GM10248 (cell line): ENCODE measurements at regions not wholly inside any gene's neighbourhood (a gene's known extent, or its start where the extent isn't known, plus 50 kb on each side); places are given as distances from the start of the nearest gene placed in this dataset.

Source experiments
- CTCF ChIA-PET: fragments of 300-600 bp; sonication (Branson Sonifier 250); formaldehyde crosslinking; extraction: SDS; loops from one replicate; lab custom pipeline; 2021; ENCODE audit warnings: antibody characterized with exemption; lab: Yijun Ruan, JAX
- POLR2A ChIA-PET: fragments of 350-650 bp; sonication (Branson Sonifier 250); formaldehyde crosslinking; extraction: SDS; loops from one replicate; lab custom pipeline; 2020; ENCODE audit warnings: antibody characterized with exemption; lab: Yijun Ruan, JAX
- DNase-seq: peaks from one replicate; pipeline ENCODE4 v3.0.0; 2012; ENCODE audit errors: extremely low spot score
- CTCF ChIP-seq: IDR thresholded peaks from 2 replicates; pipeline ENCODE4 v1.5.1; 2012; ENCODE audit warnings: mild to moderate bottlenecking, low read depth; ENCODE audit errors: extremely low read depth, missing control alignments, control extremely low read depth

- ChIA-PET CTCF (interaction anchor here (1.0 kb wide), 1 partner anchor 36 kb away, joined by 4 read pairs; no protein-coding TSS in a partner anchor), POLR2A (no interaction called here)
- no peak for DNase-seq
- no peak for TF ChIP-seq CTCF
Observed at GRCh38 chr2:883803-884748, 66.6 kb upstream of the SNTG2 start.

DNA sequence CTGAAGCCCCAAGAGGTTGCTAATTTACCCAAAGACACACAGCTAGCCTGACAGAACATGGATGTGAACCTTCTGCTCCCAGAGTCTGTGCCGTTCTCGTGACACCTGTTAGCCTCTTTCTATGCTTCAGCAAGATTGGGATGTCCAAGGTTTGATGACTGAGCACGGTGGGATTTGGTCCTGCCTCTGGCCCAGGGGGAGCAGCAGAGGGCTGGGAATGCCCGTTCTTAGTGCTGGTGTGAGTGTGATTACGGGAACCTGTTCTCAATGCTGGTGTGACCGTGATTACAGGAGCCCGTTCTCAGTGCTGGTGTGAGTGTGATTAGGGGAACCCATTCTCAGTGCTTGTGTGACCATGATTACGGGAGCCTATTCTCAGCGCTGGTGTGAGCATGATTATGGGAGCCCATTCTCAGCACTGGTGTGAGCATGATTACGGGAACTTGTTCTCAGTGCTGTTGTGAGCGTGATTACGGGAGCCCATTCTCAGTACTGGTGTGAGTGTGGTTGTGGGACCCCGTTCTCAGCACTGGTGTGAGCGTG is 67.3 kb upstream of the SNTG2 start:
- CTCF ChIA-PET: interaction anchor here (1.0 kb wide), 1 partner anchor 35 kb away, joined by 4 read pairs; no protein-coding TSS in a partner anchor

DNA sequence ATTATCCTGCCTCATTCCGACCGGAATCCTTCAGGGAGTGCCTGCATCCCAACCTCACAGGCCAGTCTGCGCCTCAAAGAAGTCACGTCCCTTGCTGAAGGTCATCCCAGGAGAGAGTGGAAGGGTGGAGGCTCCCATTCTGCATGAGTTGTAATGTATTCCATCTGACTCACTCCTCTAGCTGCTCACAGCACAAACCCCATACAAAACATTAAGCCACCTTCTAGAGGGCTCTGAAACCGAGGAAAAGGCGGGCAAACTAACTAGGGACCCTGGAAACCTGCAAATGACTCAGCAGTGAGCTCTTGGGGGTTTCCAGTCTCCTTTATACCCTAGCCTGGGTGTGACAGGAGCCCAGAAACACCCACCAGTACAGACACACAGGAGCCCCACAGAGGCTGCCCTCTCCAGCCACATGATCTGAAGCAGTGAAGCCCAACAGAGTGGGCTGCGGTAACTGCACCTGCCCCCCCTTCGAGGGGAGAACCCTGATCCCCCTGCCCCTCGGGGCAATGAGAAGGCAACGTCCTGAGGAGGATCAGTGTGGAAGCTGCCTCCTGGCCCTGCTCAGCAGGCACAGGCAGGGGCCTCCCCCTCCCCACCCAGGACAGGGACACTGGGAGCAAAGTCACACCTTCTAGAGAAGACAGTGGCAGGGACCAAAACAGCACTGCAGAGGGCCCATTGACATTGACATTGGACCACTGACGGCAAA is 69.3 kb upstream of the SNTG2 start:
- no peak for TF ChIP-seq CTCF
- ChIA-PET POLR2A (no interaction called here), CTCF (interaction anchor here (1.4 kb wide), 1 partner anchor 14 kb away, joined by 3 read pairs; no protein-coding TSS in a partner anchor)
- no peak for DNase-seq

More for the DNA sequence above, 67.3 kb upstream of the SNTG2 start:
- POLR2A ChIA-PET: no interaction called here
- no peak for DNase-seq
- TF ChIP-seq CTCF: no peak

GRCh38 chr2:880201-880970 is 70.3 kb upstream of the SNTG2 start:
- no peak for DNase-seq
- POLR2A ChIA-PET: no interaction called here
- CTCF ChIA-PET: interaction anchor here (1.4 kb wide), 1 partner anchor 13 kb away, joined by 3 read pairs; no protein-coding TSS in a partner anchor
- no peak for TF ChIP-seq CTCF

GRCh38 chr2:879540-879939 is 71.1 kb upstream of the SNTG2 start:
- TF ChIP-seq CTCF: no peak
- ChIA-PET POLR2A (no interaction called here), CTCF (no interaction called here)
- no peak for DNase-seq
